ENCODE measurements at regions not wholly inside any gene's neighbourhood (a gene's known extent, or its start where the extent isn't known, plus 50 kb on each side); places are given as distances from the start of the nearest gene placed in this dataset.

- DNase-seq = no peak
- H3K4me1 ChIP-seq = peaks cover 0 to 9% (median 0%) of the 10 kb centered on the region in 4 donors
- H3K27ac ChIP-seq = peak overlapping the region in 3 of 4 donors; percentile 11 to 48 (median 41)
- H3K36me3 ChIP-seq = no peaks in the 10 kb centered on the region
- no peaks in the 10 kb centered on the region for H3K9me3 ChIP-seq
- H3K4me3 ChIP-seq = peak overlapping the region; percentile 17 to 53 (median 34)
- TF ChIP-seq POLR2A (IDR thresholded peaks at IDR 0.05) (no peak), CTCF (IDR thresholded peaks at IDR 0.05) (no peak)
- H3K27me3 ChIP-seq = no peaks in the 10 kb centered on the region
Observed at GRCh38 chr15:99485992-99486370, 79.8 kb upstream of the MEF2A start.

- no peak for TF ChIP-seq CTCF (IDR thresholded peaks at IDR 0.05)
- no peak for TF ChIP-seq POLR2A (IDR thresholded peaks at IDR 0.05)
Observed at GRCh38 chr15:99486371-99487336, 79.1 kb upstream of the MEF2A start.

DNA sequence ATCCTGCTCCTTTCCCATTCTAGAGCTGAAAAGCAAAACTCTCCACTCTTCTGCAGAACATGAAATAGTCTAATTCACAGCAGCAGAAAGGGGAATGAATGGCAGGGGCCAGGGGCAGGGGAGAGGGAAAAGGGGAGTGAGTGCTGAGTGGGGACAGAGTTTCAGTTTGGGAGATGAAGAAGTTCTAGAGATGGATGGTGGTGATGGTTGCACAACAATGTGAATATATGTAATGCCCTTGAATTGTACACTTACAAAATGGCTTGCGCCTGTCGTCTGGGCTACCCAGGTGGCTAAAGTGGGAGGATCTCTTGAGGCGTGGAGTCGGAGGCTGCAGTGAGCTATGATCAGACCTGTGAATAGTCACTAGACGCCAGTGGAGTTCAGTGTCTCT, 78.5 kb upstream of the MEF2A start:
- Histone ChIP-seq H3K36me3 (no peaks in the 10 kb centered on the region), H3K27me3 (no peaks in the 10 kb centered on the region), H3K4me1 (peaks cover 0 to 9% (median 0%) of the 10 kb centered on the region in 4 donors), H3K4me3 (no peak overlapping the region), H3K27ac (peak overlapping the region in 2 of 4 donors; percentile 41 to 48), H3K9me3 (no peaks in the 10 kb centered on the region)
- no peak for TF ChIP-seq CTCF (IDR thresholded peaks at IDR 0.05)
- TF ChIP-seq POLR2A (IDR thresholded peaks at IDR 0.05) = no peak
- no peak for DNase-seq

More at GRCh38 chr15:99486371-99487336, 79.1 kb upstream of the MEF2A start:
- peak in 1 of 3 donors; percentile 58 for DNase-seq
- H3K27me3 ChIP-seq = no peaks in the 10 kb centered on the region
- peaks cover 0 to 9% (median 0%) of the 10 kb centered on the region in 4 donors for H3K4me1 ChIP-seq
- no peaks in the 10 kb centered on the region for H3K9me3 ChIP-seq
- H3K36me3 ChIP-seq = no peaks in the 10 kb centered on the region
- peak overlapping the region in 3 of 4 donors; percentile 11 to 48 (median 41) for H3K27ac ChIP-seq
- H3K4me3 ChIP-seq = peak overlapping the region; percentile 17 to 53 (median 34)

- TF ChIP-seq CTCF (IDR thresholded peaks at IDR 0.05) = no peak
- H3K27me3 ChIP-seq = no peaks in the 10 kb centered on the region
- peaks cover 0 to 7% (median 0%) of the 10 kb centered on the region in 4 donors for H3K4me1 ChIP-seq
- no peak overlapping the region for H3K4me3 ChIP-seq
- no peaks in the 10 kb centered on the region for H3K9me3 ChIP-seq
- no peak overlapping the region for H3K27ac ChIP-seq
- no peak for DNase-seq
- no peaks in the 10 kb centered on the region for H3K36me3 ChIP-seq
Observed at GRCh38 chr15:99492275-99492674, 73.5 kb upstream of the MEF2A start.

GRCh38 chr15:99492716-99493115, 73.1 kb upstream of the MEF2A start:
- Histone ChIP-seq H3K4me1 (peaks cover 0 to 5% (median 0%) of the 10 kb centered on the region in 4 donors), H3K36me3 (no peaks in the 10 kb centered on the region), H3K9me3 (no peaks in the 10 kb centered on the region), H3K27ac (no peak overlapping the region), H3K4me3 (no peak overlapping the region), H3K27me3 (no peaks in the 10 kb centered on the region)
- no peak for DNase-seq
- TF ChIP-seq POLR2A (IDR thresholded peaks at IDR 0.05) = no peak
- no peak for TF ChIP-seq CTCF (IDR thresholded peaks at IDR 0.05)
